GM12878 (cell line): ENCODE measurements at regions not wholly inside any gene's neighbourhood (a gene's known extent, or its start where the extent isn't known, plus 50 kb on each side); places are given as distances from the start of the nearest gene placed in this dataset.

Source experiments
- ATAC-seq: fragments of 200-7000 bp; cut with Tn5 transposase; 3 replicates; pipeline ENCODE4 v1.9.1; 2020; ENCODE audit warnings: mild to moderate bottlenecking, moderate library complexity
- BruUV-seq: library from RNA; stranded (reverse); fragments of 400-500 nt; replicated peaks from 2 replicates; lab custom pipeline; 2021; lab: Mats Ljungman, UMichigan
- CTCF ChIA-PET: fragments of 300-600 bp; sonication (Branson Sonifier 250); formaldehyde crosslinking; extraction: SDS; loops from one replicate; lab custom pipeline; 2021; ENCODE audit warnings: inconsistent platforms; lab: Yijun Ruan, JAX
- POLR2A ChIA-PET: fragments of 350-600 bp; formaldehyde crosslinking; extraction: SDS; loops from one replicate; lab custom pipeline; 2021; ENCODE audit warnings: inconsistent platforms; lab: Charles Lee
- RAD21 ChIA-PET: fragments of 300-600 bp; sonication (Branson Sonifier 250); formaldehyde crosslinking; loops from one replicate; lab custom pipeline; 2023; ENCODE audit warnings: antibody characterized with exemption; ENCODE audit not compliant: unreplicated experiment; lab: Charles Lee
- SMC1A ChIA-PET: fragments of 300-600 bp; sonication (Branson Sonifier 250); formaldehyde crosslinking; loops from one replicate; lab custom pipeline; 2023; ENCODE audit not compliant: unreplicated experiment, uncharacterized antibody; lab: Charles Lee
- DNase-seq: peaks from one replicate; pipeline ENCODE4 v3.0.0-alpha.2; 2011; ENCODE audit warnings: low read depth, low spot score
- FAIRE-seq: peaks from 3 replicates; lab custom pipeline; 2011; peaks lifted over from hg19 to GRCh38; lab: Jason Lieb, UNC
- H2AFZ ChIP-seq: 2 replicates; pipeline ENCODE4 v1.6.0; 2011; ENCODE audit warnings: low read depth, low read length, control low read depth; ENCODE audit not compliant: control insufficient read depth
- H3K27ac ChIP-seq: 2 replicates; pipeline ENCODE4 v1.5.1; 2011; ENCODE audit warnings: control low read depth; ENCODE audit not compliant: control insufficient read depth, insufficient read depth
- H3K27me3 ChIP-seq, 2 experiments: replicated peaks in 1 of 2; 2 replicates each; pipeline versions ENCODE4 v1.6.0 to v1.6.1; 2011; ENCODE audit warnings: low read length in 1 of 2; ENCODE audit not compliant: control insufficient read depth in 2 of 2, insufficient read depth in 2 of 2
- H3K36me3 ChIP-seq, 2 experiments: 2 replicates each; pipeline ENCODE4 v1.5.1; 2011; ENCODE audit warnings: low read length in 1 of 2; ENCODE audit not compliant: control insufficient read depth in 2 of 2, insufficient read depth in 2 of 2
- H3K4me1 ChIP-seq: 2 replicates; pipeline ENCODE4 v1.6.1; 2011; ENCODE audit warnings: mild to moderate bottlenecking, low read length, moderate library complexity, mixed read lengths; ENCODE audit not compliant: control insufficient read depth, insufficient read depth
- H3K4me2 ChIP-seq: 2 replicates; pipeline ENCODE4 v1.6.0; 2011; ENCODE audit warnings: control low read depth; ENCODE audit not compliant: control insufficient read depth, insufficient read depth
- H3K4me3 ChIP-seq: fragments of 200-600 bp; sonication (generic); 2 replicates; pipeline ENCODE4 v1.5.1; 2016
- H3K79me2 ChIP-seq: 2 replicates; pipeline ENCODE4 v1.6.0; 2011; ENCODE audit warnings: low read length; ENCODE audit not compliant: control insufficient read depth, insufficient read depth
- H3K9ac ChIP-seq: 2 replicates; pipeline ENCODE4 v1.8.0; 2011; ENCODE audit warnings: low read length, control low read depth, mixed read lengths; ENCODE audit not compliant: control insufficient read depth, insufficient read depth
- H3K9me3 ChIP-seq: replicated peaks from 3 replicates; pipeline ENCODE4 v1.5.1; 2011; ENCODE audit warnings: mild to moderate bottlenecking, low read length; ENCODE audit not compliant: control insufficient read depth, insufficient read depth
- H4K20me1 ChIP-seq: 2 replicates; pipeline ENCODE4 v1.6.0; 2011; ENCODE audit not compliant: control insufficient read depth, insufficient read depth
- CEBPB ChIP-seq, 2 experiments: fragments of 150-350 bp in 1 of 2; IDR thresholded peaks; 2 replicates each; pipeline ENCODE4 v1.6.1; 2012 to 2014; ENCODE audit warnings: low read depth in 2 of 2, low read length in 2 of 2, borderline replicate concordance in 1 of 2, inconsistent platforms in 1 of 2
- DPF2 ChIP-seq: fragments of 450-650 bp; IDR thresholded peaks from 2 replicates; pipeline ENCODE4 v1.6.1; 2017; ENCODE audit warnings: mild to moderate bottlenecking
- MTA2 ChIP-seq: fragments of 450-650 bp; IDR thresholded peaks from 2 replicates; pipeline ENCODE4 v1.6.1; 2016; ENCODE audit warnings: low read depth, mild to moderate bottlenecking, moderate library complexity
- TBL1XR1 ChIP-seq: IDR thresholded peaks from 2 replicates; pipeline ENCODE4 v1.6.1; 2012; ENCODE audit warnings: low read depth, low read length, improper control_type of control experiment
- WGBS: methylation state at CpG from one replicate; pipeline ENCODE4 v1.1.6; 2016; ENCODE audit warnings: low lambda C conversion rate; ENCODE audit not compliant: insufficient replicate concordance, insufficient coverage; ENCODE audit errors: missing lambda C conversion rate; 5-methylcytosine and 5-hydroxymethylcytosine counted together
- in situ Hi-C: fragments of 300-500 bp; cut with MboI; formaldehyde crosslinking; loops from 9 replicates; pipeline ENCODE4 v1.14.3; 2018; ENCODE audit warnings: mixed read lengths
- intact Hi-C: fragments of 100-400 bp; cut with micrococcal nuclease; formaldehyde crosslinking; loops from one replicate; pipeline ENCODE4 v1.14.2; 2022; ENCODE audit not compliant: unreplicated experiment
- TF ChIP-seq, protein P1 (sequence below): fragments of 450-650 bp; IDR thresholded peaks from 2 replicates; pipeline ENCODE4 v1.6.1; 2017; ENCODE audit warnings: mild to moderate bottlenecking, moderate library complexity
- TF ChIP-seq, protein P2 (sequence below): fragments of 450-650 bp; formaldehyde crosslinking; IDR thresholded peaks from 2 replicates; pipeline ENCODE4 v1.4.0; 2020; ENCODE audit warnings: mild to moderate bottlenecking, moderate library complexity

DNA sequence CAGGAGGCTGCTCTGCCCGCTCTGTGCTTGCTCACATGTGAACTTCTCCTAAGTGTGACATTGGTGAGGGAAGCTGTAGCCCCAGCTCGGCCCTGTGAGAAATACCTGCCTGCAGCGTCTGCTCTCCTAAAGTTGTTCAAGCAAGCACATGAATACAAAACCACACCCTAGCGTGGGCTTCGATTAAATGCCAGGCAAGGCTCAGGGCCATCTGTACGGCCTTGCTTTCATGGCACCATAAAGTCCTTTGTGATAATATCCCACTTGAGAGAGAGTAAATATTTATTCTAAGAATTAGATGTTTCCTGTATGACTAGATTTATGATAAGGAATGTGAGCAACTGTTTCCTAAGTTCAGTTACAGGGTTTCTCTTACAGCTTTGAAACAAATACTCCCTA, 262.8 kb upstream of the KLF14 start:
- CTCF ChIA-PET, result interaction anchor here (0.9 to 8.1 kb wide), 7 partner anchors 11 to 518 kb away, joined by 3 to 91 read pairs (median 3); no protein-coding TSS in a partner anchor
- intact Hi-C loops (no loop called here), in situ Hi-C loops (no loop called here)
- H4K20me1 ChIP-seq, result no peaks in the 10 kb centered on the region
- POLR2A ChIA-PET, result interaction anchor here (0.7 to 1.0 kb wide), 2 partner anchors 40 to 1045 kb away, joined by 3 read pairs; no protein-coding TSS in a partner anchor
- H3K27ac ChIP-seq, result no peak overlapping the region
- TF ChIP-seq, protein P1, sequence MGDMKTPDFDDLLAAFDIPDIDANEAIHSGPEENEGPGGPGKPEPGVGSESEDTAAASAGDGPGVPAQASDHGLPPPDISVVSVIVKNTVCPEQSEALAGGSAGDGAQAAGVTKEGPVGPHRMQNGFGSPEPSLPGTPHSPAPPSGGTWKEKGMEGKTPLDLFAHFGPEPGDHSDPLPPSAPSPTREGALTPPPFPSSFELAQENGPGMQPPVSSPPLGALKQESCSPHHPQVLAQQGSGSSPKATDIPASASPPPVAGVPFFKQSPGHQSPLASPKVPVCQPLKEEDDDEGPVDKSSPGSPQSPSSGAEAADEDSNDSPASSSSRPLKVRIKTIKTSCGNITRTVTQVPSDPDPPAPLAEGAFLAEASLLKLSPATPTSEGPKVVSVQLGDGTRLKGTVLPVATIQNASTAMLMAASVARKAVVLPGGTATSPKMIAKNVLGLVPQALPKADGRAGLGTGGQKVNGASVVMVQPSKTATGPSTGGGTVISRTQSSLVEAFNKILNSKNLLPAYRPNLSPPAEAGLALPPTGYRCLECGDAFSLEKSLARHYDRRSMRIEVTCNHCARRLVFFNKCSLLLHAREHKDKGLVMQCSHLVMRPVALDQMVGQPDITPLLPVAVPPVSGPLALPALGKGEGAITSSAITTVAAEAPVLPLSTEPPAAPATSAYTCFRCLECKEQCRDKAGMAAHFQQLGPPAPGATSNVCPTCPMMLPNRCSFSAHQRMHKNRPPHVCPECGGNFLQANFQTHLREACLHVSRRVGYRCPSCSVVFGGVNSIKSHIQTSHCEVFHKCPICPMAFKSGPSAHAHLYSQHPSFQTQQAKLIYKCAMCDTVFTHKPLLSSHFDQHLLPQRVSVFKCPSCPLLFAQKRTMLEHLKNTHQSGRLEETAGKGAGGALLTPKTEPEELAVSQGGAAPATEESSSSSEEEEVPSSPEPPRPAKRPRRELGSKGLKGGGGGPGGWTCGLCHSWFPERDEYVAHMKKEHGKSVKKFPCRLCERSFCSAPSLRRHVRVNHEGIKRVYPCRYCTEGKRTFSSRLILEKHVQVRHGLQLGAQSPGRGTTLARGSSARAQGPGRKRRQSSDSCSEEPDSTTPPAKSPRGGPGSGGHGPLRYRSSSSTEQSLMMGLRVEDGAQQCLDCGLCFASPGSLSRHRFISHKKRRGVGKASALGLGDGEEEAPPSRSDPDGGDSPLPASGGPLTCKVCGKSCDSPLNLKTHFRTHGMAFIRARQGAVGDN, result peak; percentile 57; the same call in 1 of the 2 replicates
- TF ChIP-seq, protein P2, sequence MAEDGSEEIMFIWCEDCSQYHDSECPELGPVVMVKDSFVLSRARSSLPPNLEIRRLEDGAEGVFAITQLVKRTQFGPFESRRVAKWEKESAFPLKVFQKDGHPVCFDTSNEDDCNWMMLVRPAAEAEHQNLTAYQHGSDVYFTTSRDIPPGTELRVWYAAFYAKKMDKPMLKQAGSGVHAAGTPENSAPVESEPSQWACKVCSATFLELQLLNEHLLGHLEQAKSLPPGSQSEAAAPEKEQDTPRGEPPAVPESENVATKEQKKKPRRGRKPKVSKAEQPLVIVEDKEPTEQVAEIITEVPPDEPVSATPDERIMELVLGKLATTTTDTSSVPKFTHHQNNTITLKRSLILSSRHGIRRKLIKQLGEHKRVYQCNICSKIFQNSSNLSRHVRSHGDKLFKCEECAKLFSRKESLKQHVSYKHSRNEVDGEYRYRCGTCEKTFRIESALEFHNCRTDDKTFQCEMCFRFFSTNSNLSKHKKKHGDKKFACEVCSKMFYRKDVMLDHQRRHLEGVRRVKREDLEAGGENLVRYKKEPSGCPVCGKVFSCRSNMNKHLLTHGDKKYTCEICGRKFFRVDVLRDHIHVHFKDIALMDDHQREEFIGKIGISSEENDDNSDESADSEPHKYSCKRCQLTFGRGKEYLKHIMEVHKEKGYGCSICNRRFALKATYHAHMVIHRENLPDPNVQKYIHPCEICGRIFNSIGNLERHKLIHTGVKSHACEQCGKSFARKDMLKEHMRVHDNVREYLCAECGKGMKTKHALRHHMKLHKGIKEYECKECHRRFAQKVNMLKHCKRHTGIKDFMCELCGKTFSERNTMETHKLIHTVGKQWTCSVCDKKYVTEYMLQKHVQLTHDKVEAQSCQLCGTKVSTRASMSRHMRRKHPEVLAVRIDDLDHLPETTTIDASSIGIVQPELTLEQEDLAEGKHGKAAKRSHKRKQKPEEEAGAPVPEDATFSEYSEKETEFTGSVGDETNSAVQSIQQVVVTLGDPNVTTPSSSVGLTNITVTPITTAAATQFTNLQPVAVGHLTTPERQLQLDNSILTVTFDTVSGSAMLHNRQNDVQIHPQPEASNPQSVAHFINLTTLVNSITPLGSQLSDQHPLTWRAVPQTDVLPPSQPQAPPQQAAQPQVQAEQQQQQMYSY (CRISPR knock-in tag), result no peak
- TF ChIP-seq TBL1XR1 (no peak), MTA2 (no peak), CEBPB (IDR thresholded peaks at IDR 0.05; ENCODE audit: borderline replicate concordance in 1 of 2, low read depth in 2 of 2, low read length in 2 of 2) (no peak), DPF2 (no peak)
- TF ChIP-seq, all 136 proteins: peak for 1
- Histone ChIP-seq H3K79me2 (peaks cover 2% of the 10 kb centered on the region), H2AFZ (peak overlapping the region; percentile 43), H3K4me3 (no peak overlapping the region), H3K27me3 (no peaks in the 10 kb centered on the region), H3K4me1 (peaks cover 18% of the 10 kb centered on the region), H3K4me2 (peak overlapping the region; percentile 21; the same call in 1 of the 2 replicates), H3K9me3 (no peaks in the 10 kb centered on the region), H3K36me3 (no peaks in the 10 kb centered on the region; a peak in 2 of 4 replicates), H3K9ac (no peak overlapping the region)
- no peak for FAIRE-seq
- no TSS peak for BruUV-seq
- ChIA-PET SMC1A (interaction anchor here (1.0 to 4.7 kb wide), 10 partner anchors 8 to 100 kb away, joined by 3 to 49 read pairs (median 5); no protein-coding TSS in a partner anchor), RAD21 (interaction anchor here (0.5 to 3.4 kb wide), 7 partner anchors 11 to 100 kb away, joined by 3 to 35 read pairs (median 4); no protein-coding TSS in a partner anchor)
- 56% methylated on average over 6 of the region's 6 CpGs for WGBS
- peak; percentile 45 for ATAC-seq
- DNase-seq, result no peak
